WI38 (cell line): ENCODE measurements at regions not wholly inside any gene's neighbourhood (a gene's known extent, or its start where the extent isn't known, plus 50 kb on each side); places are given as distances from the start of the nearest gene placed in this dataset.

ENCODE experiments used
- H3K4me3 ChIP-seq: 2 replicates; pipeline ENCODE4 v1.5.1; 2011; ENCODE audit warnings: low read depth, mild to moderate bottlenecking, control low read depth, low read length
- TF ChIP-seq, protein P1 (sequence below): IDR thresholded peaks from 2 replicates; pipeline ENCODE4 v1.5.1; 2012; ENCODE audit warnings: low read depth, mild to moderate bottlenecking, control low read depth, low read length

DNA sequence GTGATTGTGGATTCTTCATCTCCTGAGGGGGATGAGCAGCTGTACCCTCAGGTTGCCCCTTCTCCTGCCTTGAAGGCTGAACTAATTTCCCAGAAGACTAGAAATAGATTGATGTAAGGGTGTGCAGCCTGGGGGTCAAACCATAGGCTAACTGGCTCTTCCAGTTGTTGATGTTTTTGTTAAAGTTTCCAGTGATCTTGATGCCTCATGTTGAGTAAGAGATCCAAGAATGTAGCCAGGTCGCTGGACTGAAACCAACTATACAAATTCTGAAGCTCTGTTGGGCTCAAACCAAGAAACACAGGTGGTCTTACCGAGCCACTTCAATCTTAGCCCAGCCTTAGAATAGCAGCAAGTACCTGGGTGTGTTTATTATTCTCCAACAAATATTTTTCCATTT lies 391.8 kb downstream of the KLF5 start:
- TF ChIP-seq, protein P1, sequence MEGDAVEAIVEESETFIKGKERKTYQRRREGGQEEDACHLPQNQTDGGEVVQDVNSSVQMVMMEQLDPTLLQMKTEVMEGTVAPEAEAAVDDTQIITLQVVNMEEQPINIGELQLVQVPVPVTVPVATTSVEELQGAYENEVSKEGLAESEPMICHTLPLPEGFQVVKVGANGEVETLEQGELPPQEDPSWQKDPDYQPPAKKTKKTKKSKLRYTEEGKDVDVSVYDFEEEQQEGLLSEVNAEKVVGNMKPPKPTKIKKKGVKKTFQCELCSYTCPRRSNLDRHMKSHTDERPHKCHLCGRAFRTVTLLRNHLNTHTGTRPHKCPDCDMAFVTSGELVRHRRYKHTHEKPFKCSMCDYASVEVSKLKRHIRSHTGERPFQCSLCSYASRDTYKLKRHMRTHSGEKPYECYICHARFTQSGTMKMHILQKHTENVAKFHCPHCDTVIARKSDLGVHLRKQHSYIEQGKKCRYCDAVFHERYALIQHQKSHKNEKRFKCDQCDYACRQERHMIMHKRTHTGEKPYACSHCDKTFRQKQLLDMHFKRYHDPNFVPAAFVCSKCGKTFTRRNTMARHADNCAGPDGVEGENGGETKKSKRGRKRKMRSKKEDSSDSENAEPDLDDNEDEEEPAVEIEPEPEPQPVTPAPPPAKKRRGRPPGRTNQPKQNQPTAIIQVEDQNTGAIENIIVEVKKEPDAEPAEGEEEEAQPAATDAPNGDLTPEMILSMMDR, result no peak
- H3K4me3 ChIP-seq, result no peak overlapping the region

DNA sequence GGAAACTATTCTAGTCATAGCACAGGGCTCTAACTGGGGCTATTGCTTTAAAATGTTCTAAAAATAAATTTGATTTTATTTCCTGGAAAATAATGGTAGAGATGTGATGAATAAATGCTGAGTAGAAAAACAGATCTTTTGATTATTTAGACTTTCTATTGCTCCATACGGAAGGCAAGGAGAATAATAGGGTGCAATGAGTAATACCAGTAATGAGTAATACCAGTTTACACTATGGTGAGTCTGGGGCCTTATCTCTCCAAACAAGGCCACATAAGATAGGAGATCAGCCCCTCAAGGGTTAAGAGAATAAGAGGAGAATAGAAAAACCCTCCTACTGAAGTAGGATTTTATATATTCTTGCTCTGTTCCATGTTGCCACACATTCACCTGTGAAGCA lies 390.4 kb downstream of the KLF5 start:
- TF ChIP-seq, protein P1, result no peak
- H3K4me3 ChIP-seq, result no peak overlapping the region

DNA sequence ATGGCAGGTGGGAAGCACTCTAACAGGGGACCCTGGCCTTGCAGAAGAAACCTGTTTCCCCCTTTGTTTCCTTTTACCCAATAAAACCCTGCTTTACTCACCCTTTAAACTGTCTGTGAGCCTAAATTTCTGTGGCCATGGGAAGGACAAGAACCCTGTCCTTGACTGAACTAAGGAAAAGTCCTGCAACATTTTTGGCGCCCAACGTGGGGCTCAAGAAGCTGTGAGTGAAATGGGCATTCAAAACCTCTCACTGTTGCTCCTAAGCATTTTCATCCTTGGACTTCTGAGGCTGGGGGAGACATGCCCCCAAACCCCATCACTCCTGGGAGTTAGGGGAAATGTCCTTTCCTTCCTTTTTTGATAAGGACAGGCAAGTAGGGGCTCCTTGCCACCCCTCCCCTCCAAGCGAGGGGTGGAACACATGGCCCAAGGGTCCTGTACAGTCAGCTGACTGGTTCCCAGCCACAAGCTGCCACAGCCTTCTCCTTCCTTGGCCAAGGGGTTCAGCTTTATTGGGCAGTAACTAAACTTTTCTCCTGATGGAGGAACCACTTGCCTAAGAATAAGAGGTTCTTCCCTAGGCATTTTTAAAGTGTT lies 381.6 kb downstream of the KLF5 start:
- no peak overlapping the region for H3K4me3 ChIP-seq
- TF ChIP-seq, protein P1, result no peak

DNA sequence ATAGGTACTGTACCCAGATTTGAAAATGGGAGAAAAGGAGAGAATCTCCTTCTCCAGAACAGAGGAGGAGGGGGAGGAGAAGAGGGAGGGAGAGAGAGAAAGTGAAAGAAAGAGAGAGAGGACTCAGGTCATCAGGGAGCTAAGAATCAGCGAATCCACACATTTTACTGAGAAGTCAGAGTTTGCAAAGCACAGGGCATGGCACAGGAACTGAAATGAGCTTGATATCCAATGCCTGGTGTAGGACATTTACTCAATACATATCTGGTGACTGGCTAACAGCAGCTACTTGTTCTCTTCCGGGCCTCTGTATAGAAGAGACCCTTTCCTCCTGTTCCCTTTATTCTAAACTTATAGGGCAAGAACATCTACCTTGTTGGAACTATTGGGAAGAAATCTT lies 375.1 kb downstream of the KLF5 start:
- peak overlapping the region; percentile 4; the same call in 1 of the 2 replicates for H3K4me3 ChIP-seq
- TF ChIP-seq, protein P1, result no peak

DNA sequence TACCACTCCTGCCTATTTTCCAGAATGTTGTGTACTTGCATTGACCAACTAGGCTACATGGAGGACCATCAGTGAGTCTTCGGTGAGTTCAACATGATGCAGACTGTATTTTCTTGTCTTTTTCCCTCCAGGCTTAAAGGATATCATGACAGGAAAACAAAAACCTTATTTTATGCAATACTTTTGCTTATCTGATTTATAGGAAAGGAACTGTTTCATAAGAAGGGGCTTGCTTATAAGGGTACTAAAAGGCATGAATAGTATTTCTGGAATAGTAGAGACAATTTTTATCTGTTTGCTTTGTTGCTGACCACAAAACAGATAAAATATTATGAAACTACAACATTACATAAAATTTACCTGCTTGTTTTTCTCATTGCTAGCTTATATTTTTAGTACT lies 374.7 kb downstream of the KLF5 start:
- TF ChIP-seq, protein P1, result no peak
- H3K4me3 ChIP-seq, result peak overlapping the region; percentile 4; the same call in 1 of the 2 replicates

DNA sequence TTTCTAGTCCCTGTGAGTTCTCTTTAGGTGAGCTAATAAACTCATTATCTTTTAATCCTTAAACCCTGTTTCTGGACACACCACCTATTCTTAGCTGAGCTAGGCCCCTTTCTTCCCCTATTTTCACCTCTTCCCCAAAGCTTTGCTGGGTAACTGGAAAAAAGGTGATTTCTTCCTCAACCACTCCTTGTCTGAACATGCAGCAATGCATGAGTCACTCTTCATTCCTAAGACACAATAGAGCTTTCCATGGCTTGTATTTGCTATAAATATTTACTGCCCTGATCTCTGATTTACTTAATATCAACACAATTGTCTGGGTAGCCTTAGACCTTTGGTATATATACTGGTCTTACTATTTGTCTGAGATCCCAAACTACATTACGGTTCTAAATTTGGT lies 370.9 kb downstream of the KLF5 start:
- no peak overlapping the region for H3K4me3 ChIP-seq
- TF ChIP-seq, protein P1, result no peak

DNA sequence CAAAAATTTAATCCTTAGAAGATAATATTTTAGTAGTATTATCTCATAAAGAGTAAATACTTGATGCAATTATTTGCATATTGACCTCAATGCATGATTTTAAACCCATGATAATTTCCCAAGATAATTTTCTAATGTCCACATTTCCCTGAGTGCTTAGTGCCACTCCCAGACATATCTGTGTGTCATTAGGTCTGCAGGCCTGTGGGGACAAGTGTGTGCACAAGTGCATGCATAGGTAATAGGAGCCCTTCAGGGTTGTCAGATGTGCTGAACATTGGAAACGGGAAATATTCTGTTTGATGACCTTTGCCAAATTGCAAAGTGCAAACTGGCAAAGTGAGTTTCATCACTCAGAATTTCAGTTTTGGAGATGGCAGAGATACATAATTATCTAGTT lies 369.9 kb downstream of the KLF5 start:
- TF ChIP-seq, protein P1, result no peak
- no peak overlapping the region for H3K4me3 ChIP-seq
